H9 (cell line): ENCODE measurements at regions not wholly inside any gene's neighbourhood (a gene's known extent, or its start where the extent isn't known, plus 50 kb on each side); places are given as distances from the start of the nearest gene placed in this dataset.

Experiments used
- DNase-seq: peaks from one replicate; pipeline ENCODE4 v3.0.0-alpha.2; 2017
- H2AFZ ChIP-seq: one replicate; pipeline ENCODE4 v1.6.1; 2013; ENCODE audit warnings: mild to moderate bottlenecking, low read length, control low read depth, moderate library complexity
- H2AK5ac ChIP-seq: 2 replicates; pipeline ENCODE4 v1.6.1; 2013; ENCODE audit warnings: low read length, control low read depth, mixed read lengths; ENCODE audit not compliant: insufficient read length
- H2BK120ac ChIP-seq: one replicate; pipeline ENCODE4 v1.6.1; 2013; ENCODE audit warnings: low read depth, mild to moderate bottlenecking, low read length, control low read depth, inconsistent platforms; ENCODE audit not compliant: poor library complexity, severe bottlenecking
- H2BK12ac ChIP-seq: 2 replicates; pipeline ENCODE4 v1.6.1; 2013; ENCODE audit warnings: low read length, control low read depth, mixed read lengths, low read depth; ENCODE audit not compliant: insufficient read length
- H2BK15ac ChIP-seq: 2 replicates; pipeline ENCODE4 v1.6.1; 2013; ENCODE audit warnings: low read depth, low read length, control low read depth
- H2BK20ac ChIP-seq: one replicate; pipeline ENCODE4 v1.6.1; 2013; ENCODE audit warnings: low read depth, mild to moderate bottlenecking, low read length, control low read depth, inconsistent platforms; ENCODE audit not compliant: poor library complexity, severe bottlenecking
- H2BK5ac ChIP-seq: 2 replicates; pipeline ENCODE4 v1.6.1; 2013; ENCODE audit warnings: low read length, control low read depth, mixed read lengths; ENCODE audit not compliant: insufficient read length
- H3K14ac ChIP-seq: 2 replicates; pipeline ENCODE4 v1.6.1; 2013; ENCODE audit warnings: low read length, control low read depth; ENCODE audit not compliant: insufficient read depth
- H3K18ac ChIP-seq: 2 replicates; pipeline ENCODE4 v1.6.1; 2013; ENCODE audit warnings: low read depth, mild to moderate bottlenecking, mixed read lengths, low read length, control low read depth; ENCODE audit not compliant: insufficient read length
- H3K23ac ChIP-seq: 2 replicates; pipeline ENCODE4 v1.6.1; 2013; ENCODE audit warnings: low read length, control low read depth, mixed read lengths, low read depth; ENCODE audit not compliant: insufficient read length
- H3K23me2 ChIP-seq: 2 replicates; pipeline ENCODE4 v1.6.1; 2013; ENCODE audit warnings: low read depth, mild to moderate bottlenecking, mixed read lengths, low read length, control low read depth; ENCODE audit not compliant: insufficient read length, poor library complexity, severe bottlenecking
- H3K27ac ChIP-seq: 2 replicates; pipeline ENCODE4 v1.5.1; 2013; ENCODE audit warnings: low read length, control low read depth, mixed read lengths, low read depth; ENCODE audit not compliant: insufficient read length
- H3K27me3 ChIP-seq: 2 replicates; pipeline ENCODE4 v1.6.1; 2013; ENCODE audit warnings: low read length, control low read depth, inconsistent platforms; ENCODE audit not compliant: insufficient read depth
- H3K4ac ChIP-seq: 2 replicates; pipeline ENCODE4 v1.6.1; 2013; ENCODE audit warnings: low read depth, mild to moderate bottlenecking, control low read depth, inconsistent platforms, low read length, moderate library complexity
- H3K4me1 ChIP-seq: 2 replicates; pipeline ENCODE4 v1.6.1; 2013; ENCODE audit warnings: low read length, control low read depth, inconsistent platforms; ENCODE audit not compliant: insufficient read depth
- H3K4me2 ChIP-seq: 2 replicates; pipeline ENCODE4 v1.6.1; 2013; ENCODE audit warnings: low read length, control low read depth, mixed read lengths; ENCODE audit not compliant: insufficient read length, insufficient read depth
- H3K56ac ChIP-seq: 2 replicates; pipeline ENCODE4 v1.6.1; 2013; ENCODE audit warnings: low read depth, mild to moderate bottlenecking, mixed read lengths, low read length, control low read depth; ENCODE audit not compliant: insufficient read length
- H3K79me1 ChIP-seq: 2 replicates; pipeline ENCODE4 v1.6.1; 2013; ENCODE audit warnings: low read depth, mild to moderate bottlenecking, moderate library complexity, low read length, control low read depth, inconsistent platforms; ENCODE audit not compliant: insufficient read depth, poor library complexity, severe bottlenecking
- H3K79me2 ChIP-seq: 2 replicates; pipeline ENCODE4 v1.6.1; 2013; ENCODE audit warnings: low read length, control low read depth, inconsistent platforms; ENCODE audit not compliant: insufficient read depth
- H3K9ac ChIP-seq: 2 replicates; pipeline ENCODE4 v1.6.1; 2013; ENCODE audit warnings: low read length, control low read depth, mixed read lengths; ENCODE audit not compliant: insufficient read length; ENCODE audit errors: extremely low read depth
- H3K9me3 ChIP-seq: one replicate; pipeline ENCODE4 v1.6.1; 2013; ENCODE audit warnings: low read depth, low read length, inconsistent platforms; ENCODE audit not compliant: control insufficient read depth
- H3T11ph ChIP-seq: one replicate; pipeline ENCODE4 v1.6.1; 2013; ENCODE audit warnings: mild to moderate bottlenecking, low read length, control low read depth, inconsistent platforms
- H4K20me1 ChIP-seq: one replicate; pipeline ENCODE4 v1.6.1; 2013; ENCODE audit not compliant: control insufficient read depth, insufficient read length, insufficient read depth
- H4K5ac ChIP-seq: 2 replicates; pipeline ENCODE4 v1.6.1; 2013; ENCODE audit warnings: low read depth, mild to moderate bottlenecking, mixed read lengths, low read length, control low read depth; ENCODE audit not compliant: insufficient read length
- H4K8ac ChIP-seq: replicated peaks from 2 replicates; pipeline ENCODE4 v1.6.1; 2013; ENCODE audit warnings: low read length, control low read depth, mixed read lengths, low read depth; ENCODE audit not compliant: insufficient read length
- H4K91ac ChIP-seq: 2 replicates; pipeline ENCODE4 v1.6.1; 2013; ENCODE audit warnings: low read depth, mild to moderate bottlenecking, moderate library complexity, mixed read lengths, low read length, control low read depth; ENCODE audit not compliant: insufficient read length
- H3K27ac Mint-ChIP-seq, 3 experiments: 2 replicates in 2 of 3; 3 replicates in 1 of 3; pipeline ENCODE4 v1.8.0; 2020 to 2021; ENCODE audit warnings: mixed read lengths in 3 of 3, mild to moderate bottlenecking in 1 of 3, moderate library complexity in 1 of 3
- H3K27me3 Mint-ChIP-seq: 2 replicates; pipeline ENCODE4 v1.8.0; 2021; ENCODE audit warnings: low read depth, mild to moderate bottlenecking, moderate library complexity, mixed read lengths
- H3K36me3 Mint-ChIP-seq, 3 experiments: 2 replicates in 2 of 3; 3 replicates in 1 of 3; pipeline ENCODE4 v1.8.0; 2020 to 2021; ENCODE audit warnings: low read depth in 3 of 3, mixed read lengths in 3 of 3; ENCODE audit not compliant: insufficient read depth in 1 of 3
- H3K4me1 Mint-ChIP-seq, 2 experiments: 2 replicates each; pipeline ENCODE4 v1.8.0; 2020; ENCODE audit warnings: mixed read lengths in 2 of 2
- H3K4me3 Mint-ChIP-seq, 2 experiments: 2 replicates in 1 of 2; 3 replicates in 1 of 2; pipeline ENCODE4 v1.8.0; 2020 to 2021; ENCODE audit warnings: mild to moderate bottlenecking in 2 of 2, mixed read lengths in 2 of 2, moderate library complexity in 1 of 2
- H3K9me3 Mint-ChIP-seq, 2 experiments: 2 replicates in 1 of 2; 3 replicates in 1 of 2; pipeline ENCODE4 v1.8.0; 2020; ENCODE audit warnings: mild to moderate bottlenecking in 2 of 2, mixed read lengths in 2 of 2, moderate library complexity in 1 of 2
- CTCF ChIP-seq: fragments of 200-600 bp; sonication (generic); conservative IDR thresholded peaks from 3 replicates; pipeline ENCODE4 v1.8.0; 2021; ENCODE audit warnings: antibody characterized with exemption, mild to moderate bottlenecking
- WGBS: extraction: QIAGEN DNeasy Blood & Tissue Kit; methylation state at CpG from one replicate; pipeline ENCODE4 v1.1.7; 2013; ENCODE audit warnings: missing lambda C conversion rate, low lambda C conversion rate, mixed read lengths; ENCODE audit not compliant: insufficient read length; ENCODE audit errors: extremely low coverage; 5-methylcytosine and 5-hydroxymethylcytosine counted together

GRCh38 chr3:124158168-124158881 is 166.4 kb upstream of the ROPN1 start:
- Histone ChIP-seq H2BK5ac (peak overlapping the region; percentile 47), H4K8ac (no peak overlapping the region), H3K27me3 (no peaks in the 10 kb centered on the region), H3K23me2 (no peaks in the 10 kb centered on the region), H3K9me3 (no peaks in the 10 kb centered on the region), H3K23ac (no peak overlapping the region), H3K4me2 (peak overlapping the region; percentile 25), H3K79me2 (no peaks in the 10 kb centered on the region), H3K9ac (no peak overlapping the region), H3K14ac (0 out of 2 replicates have a peak overlapping the region, but pooled peaks have one; percentile 34), H2AFZ (no peak overlapping the region), H3K18ac (peak overlapping the region; percentile 83), H3K27ac (peak overlapping the region; percentile 97), H2BK15ac (no peak overlapping the region), H2BK120ac (peak overlapping the region; percentile 28), H4K5ac (peak overlapping the region; percentile 84), H2AK5ac (peak overlapping the region; percentile 66), H4K20me1 (no peaks in the 10 kb centered on the region), H2BK20ac (no peak overlapping the region), H4K91ac (peak overlapping the region; percentile 90), H3T11ph (peak overlapping the region; percentile 30), H2BK12ac (peak overlapping the region; percentile 26), H3K4me1 (peaks cover 20% of the 10 kb centered on the region; the same call in 1 of the 2 replicates), H3K79me1 (no peaks in the 10 kb centered on the region), H3K56ac (no peak overlapping the region), H3K4ac (peak overlapping the region; percentile 76; the same call in 1 of the 2 replicates)
- peak overlapping the region in 2 of 3 experiments; percentile 88 to 93 for H3K27ac Mint-ChIP-seq
- WGBS = no CpG with 5 or more reads among the region's 5 CpGs
- no peaks in the 10 kb centered on the region for H3K27me3 Mint-ChIP-seq
- H3K36me3 Mint-ChIP-seq = peaks cover 0 to 4% (median 3%) of the 10 kb centered on the region in 3 experiments; a peak in 1 of 7 replicates
- H3K4me3 Mint-ChIP-seq = peak overlapping the region in 1 of 2 experiments; percentile 31; a peak in 4 of 5 replicates
- peaks cover 10 to 14% of the 10 kb centered on the region in 2 experiments for H3K4me1 Mint-ChIP-seq
- no peak for TF ChIP-seq CTCF
- peak; percentile 79 for DNase-seq
- no peaks in the 10 kb centered on the region; a peak in 2 of 5 replicates for H3K9me3 Mint-ChIP-seq
